Suppressor macrophage treated with lipopolysaccharide for 1 hour (primary cell): ENCODE measurements at regions not wholly inside any gene's neighbourhood (a gene's known extent, or its start where the extent isn't known, plus 50 kb on each side); places are given as distances from the start of the nearest gene placed in this dataset.
A peak's percentile ranks its signal among the peaks of the same experiment; 100 is the strongest.
"Not testable (repeated sequence)": the region's sequence is repeated elsewhere in the genome, so short reads cannot be mapped to it uniquely, and the experiment has no call there.

Experiments
- DNase-seq, 3 donors: peaks; one replicate each; pipeline ENCODE4 v3.0.0-alpha.2; 2020 to 2022

DNA sequence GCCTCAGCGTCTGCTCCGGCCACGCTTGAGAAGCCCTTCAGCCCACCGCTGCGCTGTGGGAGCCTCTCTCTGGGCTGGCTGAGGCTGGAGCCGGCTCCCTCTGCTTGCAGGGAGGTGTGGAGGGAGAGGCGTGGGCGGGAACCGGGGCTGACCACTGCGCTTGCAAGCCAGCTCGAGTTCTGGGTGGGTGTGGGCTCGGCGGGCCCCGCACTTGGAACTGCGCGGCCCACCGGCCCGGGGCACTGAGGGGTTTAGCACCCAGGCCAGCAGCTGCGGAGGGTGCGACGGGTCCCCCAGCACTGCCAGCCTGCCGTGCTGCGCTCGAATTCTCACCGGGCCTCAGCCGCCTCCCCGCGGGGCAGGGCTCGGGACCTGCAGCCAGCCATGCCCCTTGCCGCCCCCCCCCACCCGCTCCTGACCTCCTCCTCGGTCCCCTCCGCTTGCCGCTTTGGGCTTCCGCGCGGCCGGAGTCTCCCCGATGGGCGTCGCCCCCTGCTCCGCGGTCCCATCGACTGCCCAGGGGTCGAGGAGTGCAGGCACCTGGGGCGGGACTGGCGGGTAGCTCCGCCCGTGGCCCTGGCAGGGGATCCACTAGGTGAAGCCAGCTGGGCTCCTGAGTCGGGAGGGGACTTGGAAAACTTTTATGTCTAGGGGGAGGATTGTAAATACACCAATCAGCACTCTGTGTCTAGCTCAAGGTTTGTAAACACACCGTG lies 106.7 kb downstream of the RAP2B start:
- no peak for DNase-seq

DNA sequence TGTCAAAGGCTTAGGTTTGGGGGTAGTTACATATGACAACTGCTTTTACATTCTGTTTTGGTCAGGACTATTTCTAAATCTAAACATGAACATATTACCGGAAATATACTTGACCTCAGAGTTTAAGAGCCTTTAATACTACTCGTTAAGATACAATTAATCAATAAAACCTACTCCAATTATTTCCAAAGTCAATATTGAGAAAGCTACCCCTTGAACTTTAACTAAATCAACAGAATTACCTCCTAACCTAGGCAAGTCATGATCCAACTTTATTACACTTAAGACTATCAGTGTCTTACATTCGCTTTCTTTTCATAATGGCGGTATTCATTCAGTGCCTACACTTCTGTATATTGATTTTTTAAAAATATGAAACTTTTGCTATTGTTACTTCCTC lies 107.7 kb downstream of the RAP2B start:
- DNase-seq, result no peak

- no peak for DNase-seq
These were observed 111.2 kb downstream of the RAP2B start for GRCh38 chr3:153273217-153273616.

DNA sequence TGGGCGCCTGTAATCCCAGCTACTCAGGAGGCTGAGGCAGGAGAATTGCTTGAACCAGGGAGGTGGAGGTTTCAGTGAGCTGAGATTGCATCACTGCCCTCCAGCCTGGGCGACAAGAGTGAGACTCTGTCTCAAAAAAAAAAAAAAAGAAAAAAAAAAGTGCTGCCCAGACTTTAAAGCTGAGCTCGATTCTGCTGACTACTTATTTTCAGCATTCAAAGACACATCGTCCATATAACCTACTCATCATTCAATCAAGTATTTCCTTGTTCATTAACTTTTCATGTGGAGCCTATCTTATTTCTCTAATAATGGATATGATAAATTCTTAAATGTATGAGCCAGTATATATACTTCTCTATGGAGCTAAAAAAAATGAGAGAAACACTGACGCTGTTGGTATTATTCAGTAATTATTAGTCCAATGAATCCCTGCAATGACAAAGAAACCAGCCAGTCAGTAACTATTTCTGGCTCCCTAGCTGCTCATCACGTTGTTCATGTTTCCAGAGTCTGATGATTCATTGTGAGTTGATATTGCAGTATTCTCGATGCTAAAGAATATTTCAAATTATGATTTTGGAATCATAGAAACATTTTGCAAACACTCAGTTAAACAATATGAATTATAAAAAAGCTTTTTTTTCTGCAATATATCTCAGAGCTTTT lies 111.9 kb downstream of the RAP2B start:
- DNase-seq, result peak; percentile 48 to 74 (median 71)

GRCh38 chr3:153274561-153274960 lies 112.5 kb downstream of the RAP2B start:
- no peak for DNase-seq

GRCh38 chr3:153275514-153275913 lies 113.5 kb downstream of the RAP2B start:
- no peak for DNase-seq

DNA sequence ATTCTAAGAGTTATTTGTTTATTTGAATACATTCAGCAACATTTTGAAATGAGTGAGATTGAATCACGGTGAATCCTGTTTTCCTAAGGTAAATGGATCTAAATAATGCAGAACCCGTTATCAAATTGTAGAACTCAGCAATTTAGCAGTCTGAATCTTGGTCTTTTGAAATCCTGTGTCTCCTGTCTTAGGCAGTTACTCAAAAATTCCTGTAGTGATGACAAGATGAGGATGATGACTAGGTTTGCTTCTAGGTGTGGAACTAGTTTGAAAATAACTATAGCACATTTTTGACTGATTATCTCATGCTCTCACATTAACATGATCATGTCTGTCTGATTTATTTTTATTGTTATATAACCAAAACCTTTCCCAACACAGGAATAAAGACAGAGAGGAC lies 115.0 kb downstream of the RAP2B start:
- DNase-seq, result no peak

GRCh38 chr3:153281236-153281997 lies 119.4 kb downstream of the RAP2B start:
- DNase-seq, result not testable (repeated sequence)

GRCh38 chr3:153282355-153282754 lies 120.3 kb downstream of the RAP2B start:
- DNase-seq, result no peak

DNA sequence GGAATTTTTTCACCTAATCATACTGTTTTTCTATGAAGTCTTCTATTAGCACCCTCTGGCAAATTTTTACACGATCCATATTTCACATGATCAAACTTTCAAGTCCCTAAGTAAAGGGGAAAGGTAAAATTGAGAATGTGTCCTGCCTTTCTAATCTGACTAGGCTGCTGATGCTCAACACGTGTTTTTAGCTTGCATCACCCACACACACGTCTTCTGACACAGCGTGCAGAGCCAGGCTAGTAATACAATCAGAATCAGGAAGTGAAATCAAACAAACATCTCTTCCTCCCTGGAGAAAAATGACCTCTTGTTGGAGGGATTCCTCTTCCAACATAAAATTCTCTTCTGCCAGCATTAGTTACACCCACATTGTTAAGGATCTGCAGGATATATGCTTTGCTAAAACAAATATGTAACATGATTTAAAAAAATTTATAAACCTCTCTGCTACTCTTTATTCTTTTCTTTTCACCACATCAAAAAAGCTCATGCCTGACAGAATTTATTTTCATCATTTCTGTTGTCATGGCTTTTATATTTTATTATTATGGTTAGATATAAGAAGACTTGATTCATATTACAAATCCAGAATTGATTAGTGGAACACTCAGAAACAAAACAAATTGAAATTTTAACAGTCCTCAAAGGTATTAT lies 122.4 kb downstream of the RAP2B start:
- peak; percentile 81 to 92 (median 91) for DNase-seq

GRCh38 chr3:153285194-153285641 lies 123.2 kb downstream of the RAP2B start:
- DNase-seq, result peak; percentile 46 to 68 (median 49)

GRCh38 chr3:153285982-153286381 lies 124.0 kb downstream of the RAP2B start:
- DNase-seq, result peak; percentile 33 to 47 (median 45)

GRCh38 chr3:153287017-153287416 lies 125.0 kb downstream of the RAP2B start:
- no peak for DNase-seq

DNA sequence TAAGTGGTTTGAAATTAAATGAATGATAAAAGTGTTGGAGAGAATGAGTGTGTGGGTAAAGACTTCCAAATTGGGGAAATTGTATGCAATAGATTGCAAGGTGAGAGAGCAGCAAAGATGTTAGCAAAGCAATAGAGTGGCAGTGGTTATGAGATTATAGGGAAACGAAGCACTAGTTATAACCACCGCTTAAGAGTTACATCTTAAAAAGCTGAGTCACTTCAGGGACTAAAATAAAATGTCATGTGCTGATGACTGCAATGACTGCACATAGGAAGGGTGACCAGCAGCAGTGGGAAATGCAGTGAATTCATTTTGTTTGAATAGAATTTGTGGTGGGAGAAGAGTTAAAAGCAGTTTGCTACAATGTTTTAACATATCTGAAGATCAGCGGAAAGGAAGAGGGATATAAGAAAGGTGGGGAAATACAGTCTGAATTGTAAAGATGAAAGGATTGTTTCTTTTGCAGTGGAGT lies 127.3 kb downstream of the RAP2B start:
- peak; percentile 80 to 94 (median 93) for DNase-seq

DNA sequence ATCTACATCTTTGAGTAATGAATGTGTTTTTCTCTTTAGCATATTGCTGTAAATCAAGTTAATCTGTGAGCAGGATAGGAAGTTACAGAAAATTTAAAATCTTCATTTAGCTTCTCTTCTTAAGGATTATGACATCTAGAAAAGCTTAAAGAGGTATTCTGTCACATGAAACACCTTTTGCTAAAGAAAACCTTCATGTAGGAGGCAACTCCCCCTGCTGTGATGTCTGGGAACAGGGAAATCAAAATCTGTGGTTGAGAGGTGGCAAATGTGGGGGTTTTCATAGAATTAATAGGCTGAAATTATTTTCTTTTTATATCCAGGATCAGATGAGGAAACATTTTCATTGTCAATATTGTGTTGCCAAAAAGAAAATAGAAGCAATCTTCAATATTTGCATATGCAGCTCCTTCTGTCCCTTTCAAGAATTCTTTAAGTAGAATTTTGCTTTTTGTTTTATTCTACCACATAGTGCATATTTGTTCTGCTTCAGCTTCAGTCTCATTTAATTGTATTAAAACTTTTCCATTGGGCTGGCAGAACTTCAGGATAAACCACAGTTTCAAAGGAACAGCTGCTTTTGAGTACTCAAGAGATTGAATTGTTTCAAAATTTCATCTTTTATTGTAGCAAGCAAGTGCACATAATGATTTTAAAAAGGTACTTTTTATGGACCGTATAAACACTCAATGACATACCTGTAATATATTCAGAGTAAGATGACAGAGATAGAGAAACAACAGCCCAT lies 128.4 kb downstream of the RAP2B start:
- peak in 1 of 3 donors; percentile 12 for DNase-seq

- peak; percentile 53 to 64 (median 64) for DNase-seq
These were observed 129.1 kb downstream of the RAP2B start for GRCh38 chr3:153291059-153291685.

DNA sequence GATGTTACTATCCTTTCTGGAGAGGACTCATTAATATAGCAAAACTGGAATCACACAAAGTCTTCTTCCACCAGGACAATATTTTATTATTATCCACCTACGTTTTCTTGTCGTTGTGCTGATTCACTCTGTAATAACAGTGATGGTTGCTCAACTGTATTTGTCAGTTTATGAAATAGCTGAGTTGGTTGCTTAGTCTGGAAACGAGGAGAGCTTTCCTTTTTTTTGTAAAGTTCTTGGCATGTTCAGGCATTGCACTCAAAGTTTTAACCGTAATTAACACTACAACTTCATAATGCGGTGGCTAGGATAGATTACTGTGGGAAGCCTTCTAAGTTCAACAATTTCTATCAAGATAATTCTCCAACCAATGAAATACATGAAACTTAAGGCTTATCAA lies 131.2 kb downstream of the RAP2B start:
- DNase-seq, result peak; percentile 53 to 87 (median 86)

GRCh38 chr3:153295901-153296300 lies 133.9 kb downstream of the RAP2B start:
- DNase-seq, result no peak

- no peak for DNase-seq
These were observed 143.2 kb downstream of the RAP2B start for GRCh38 chr3:153305189-153305588.

DNA sequence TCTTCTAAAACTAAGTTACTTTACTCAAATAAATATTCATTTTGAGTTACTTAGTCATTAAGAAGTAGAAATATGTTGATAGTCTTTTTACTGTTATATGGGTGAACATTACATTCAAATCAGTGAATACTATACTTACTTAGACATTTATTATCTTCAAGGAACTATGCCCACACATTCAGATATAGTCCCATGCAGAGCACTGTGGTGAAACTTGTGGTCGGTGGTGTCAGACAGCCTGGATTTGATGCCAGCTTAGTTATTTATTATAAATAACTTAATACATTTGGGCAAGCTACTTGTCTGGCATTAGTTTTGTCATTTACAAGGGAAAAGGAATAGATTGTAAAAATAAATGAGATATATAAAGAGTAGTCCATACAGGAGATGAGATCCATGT lies 149.5 kb downstream of the RAP2B start:
- DNase-seq, result peak in 1 of 3 donors; percentile 22

DNA sequence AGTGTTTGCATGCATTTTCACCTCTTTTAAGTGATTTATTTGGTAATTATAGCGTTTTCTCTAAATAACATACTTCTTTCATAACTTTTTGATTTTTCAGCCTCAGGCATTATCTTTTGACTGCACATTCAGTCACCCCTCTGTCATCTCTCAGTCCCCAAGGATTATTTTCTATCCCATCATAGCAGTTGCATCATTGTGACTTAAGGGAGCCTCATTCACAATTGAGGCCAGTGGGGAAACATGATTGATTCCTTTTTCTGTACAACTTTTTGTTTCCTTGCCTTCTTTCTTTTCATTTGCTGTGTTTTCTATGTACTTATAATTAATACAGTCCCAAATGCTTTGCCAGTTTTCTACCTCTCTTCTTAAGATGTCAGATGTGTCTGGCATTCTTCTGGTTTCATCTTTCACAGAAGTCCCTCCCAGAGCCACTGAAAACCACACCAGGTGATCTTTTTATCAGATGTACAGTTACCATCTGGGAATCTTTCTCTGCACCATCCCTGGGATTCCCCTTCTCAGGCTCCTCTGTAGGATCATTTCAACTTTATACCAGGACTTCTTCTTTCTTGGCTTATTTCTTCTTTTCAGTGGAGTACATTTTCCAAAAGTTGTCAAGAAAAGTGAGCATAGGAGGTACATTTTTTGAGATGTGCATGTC lies 151.4 kb downstream of the RAP2B start:
- DNase-seq, result peak; percentile 62 to 81 (median 63)
